ENCODE measurements at regions not wholly inside any gene's neighbourhood (a gene's known extent, or its start where the extent isn't known, plus 50 kb on each side); places are given as distances from the start of the nearest gene placed in this dataset.

DNA sequence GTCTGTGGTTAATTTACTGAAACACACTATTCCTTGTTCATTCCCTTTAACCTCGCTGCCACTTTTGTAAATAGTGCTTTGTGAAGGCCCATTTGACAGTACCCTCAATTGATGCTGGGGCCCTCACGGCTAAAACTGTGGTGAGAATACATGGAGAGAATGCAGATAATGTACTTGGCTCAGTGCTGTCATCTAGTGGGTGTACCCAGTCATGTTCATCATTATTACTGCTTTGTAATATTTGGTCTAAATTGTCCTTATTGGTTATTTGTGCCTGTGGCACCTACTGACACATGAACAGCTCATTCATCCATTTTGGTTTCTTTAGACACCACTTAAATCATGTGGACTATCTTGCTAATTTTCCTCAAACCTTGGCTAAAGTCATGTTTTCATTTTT, 543.6 kb downstream of the EDEM1 start:
- TF ChIP-seq POLR2A (IDR thresholded peaks at IDR 0.05): no peak
- no peak for TF ChIP-seq CTCF (IDR thresholded peaks at IDR 0.05)
